ENCODE measurements at regions not wholly inside any gene's neighbourhood (a gene's known extent, or its start where the extent isn't known, plus 50 kb on each side); places are given as distances from the start of the nearest gene placed in this dataset.
"Not testable (repeated sequence)": the region's sequence is repeated elsewhere in the genome, so short reads cannot be mapped to it uniquely, and the experiment has no call there.

DNA sequence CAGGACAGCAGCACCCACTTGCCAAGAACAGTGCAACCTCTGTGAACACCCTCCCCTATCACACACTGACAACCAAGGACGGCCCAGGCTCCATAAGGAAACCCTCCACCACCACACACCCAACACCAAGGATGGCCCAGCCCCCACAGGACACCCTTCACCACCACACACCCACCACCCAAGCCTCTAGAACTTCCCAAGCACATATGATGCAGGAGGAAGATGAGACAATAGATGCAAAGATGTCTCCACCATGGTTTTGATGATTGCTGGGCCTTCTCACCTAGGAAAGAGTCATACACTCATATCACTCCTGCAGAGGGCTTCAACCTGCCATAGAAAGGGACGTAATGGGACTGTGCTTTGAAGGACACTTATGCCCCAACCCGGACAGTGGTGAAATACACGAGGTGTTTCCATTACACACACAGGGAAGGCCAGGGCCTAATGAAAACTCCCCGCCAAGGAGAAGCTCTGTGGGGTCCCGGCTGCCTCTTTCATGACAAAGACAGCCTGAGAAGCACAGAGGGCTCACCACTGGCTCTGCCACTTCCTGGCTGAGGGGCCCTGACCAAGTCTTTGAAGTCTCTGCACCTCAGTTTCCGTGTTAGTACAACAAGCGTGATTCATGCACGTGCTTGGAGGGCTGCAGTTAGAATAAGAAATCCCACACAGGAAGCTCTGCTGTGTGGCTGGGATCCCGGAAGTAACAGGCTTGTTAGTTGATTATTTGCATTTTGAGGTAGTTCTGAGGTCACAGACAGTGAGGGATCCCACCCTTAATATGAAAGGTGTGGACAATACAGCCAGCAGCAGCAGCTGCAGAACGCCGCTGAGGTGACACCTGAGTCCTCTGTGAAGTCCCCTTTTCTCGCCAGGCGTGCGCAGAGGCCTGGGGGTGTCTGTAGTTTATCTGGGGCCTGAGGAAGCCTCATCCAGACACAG, 61.9 kb upstream of the ATP12A start:
- DNase-seq: no peak
- Histone ChIP-seq H3K4me1 (ENCODE audit: control insufficient read depth, insufficient read depth, low read length) (no peaks in the 10 kb centered on the region), H3K4me3 (ENCODE audit: low read length) (no peak overlapping the region), H3K9me3 (ENCODE audit: control insufficient read depth, low read length) (no peaks in the 10 kb centered on the region), H3K27ac (ENCODE audit: low read length) (no peak overlapping the region), H3K27me3 (ENCODE audit: control insufficient read depth, insufficient read depth) (no peaks in the 10 kb centered on the region)
- WGBS: 72% methylated on average over 15 of the region's 15 CpGs
- intact Hi-C loops (cut with DNase I): no loop called here
- no peak for ATAC-seq

DNA sequence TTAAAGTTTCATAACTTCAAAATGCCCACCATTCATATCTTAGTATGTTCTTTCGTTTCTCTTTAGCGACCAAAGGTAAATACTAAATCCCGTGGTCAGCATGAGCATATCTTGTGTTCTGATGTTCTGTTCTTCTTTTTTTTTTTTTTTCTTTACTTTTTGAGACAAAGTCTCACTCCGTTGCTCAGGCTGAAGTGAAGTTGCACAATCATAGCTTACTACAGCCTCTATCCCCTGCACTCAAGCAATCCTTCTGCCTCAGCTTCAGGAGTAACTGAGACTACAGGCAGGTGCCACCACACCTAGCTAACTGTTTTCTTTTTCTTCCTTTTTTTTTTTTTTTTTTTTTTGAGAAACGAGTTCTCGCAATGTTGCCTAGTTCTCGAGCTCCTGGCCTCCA, 60.9 kb upstream of the ATP12A start:
- intact Hi-C loops (cut with DNase I): no loop called here
- WGBS: 83% methylated on average over 7 of the region's 7 CpGs
- Histone ChIP-seq H3K4me3 (ENCODE audit: low read length) (no peak overlapping the region), H3K27me3 (ENCODE audit: control insufficient read depth, insufficient read depth) (no peaks in the 10 kb centered on the region), H3K27ac (ENCODE audit: low read length) (no peak overlapping the region), H3K9me3 (ENCODE audit: control insufficient read depth, low read length) (no peaks in the 10 kb centered on the region), H3K4me1 (ENCODE audit: control insufficient read depth, insufficient read depth, low read length) (no peaks in the 10 kb centered on the region)
- ATAC-seq (no peak), DNase-seq (no peak)

DNA sequence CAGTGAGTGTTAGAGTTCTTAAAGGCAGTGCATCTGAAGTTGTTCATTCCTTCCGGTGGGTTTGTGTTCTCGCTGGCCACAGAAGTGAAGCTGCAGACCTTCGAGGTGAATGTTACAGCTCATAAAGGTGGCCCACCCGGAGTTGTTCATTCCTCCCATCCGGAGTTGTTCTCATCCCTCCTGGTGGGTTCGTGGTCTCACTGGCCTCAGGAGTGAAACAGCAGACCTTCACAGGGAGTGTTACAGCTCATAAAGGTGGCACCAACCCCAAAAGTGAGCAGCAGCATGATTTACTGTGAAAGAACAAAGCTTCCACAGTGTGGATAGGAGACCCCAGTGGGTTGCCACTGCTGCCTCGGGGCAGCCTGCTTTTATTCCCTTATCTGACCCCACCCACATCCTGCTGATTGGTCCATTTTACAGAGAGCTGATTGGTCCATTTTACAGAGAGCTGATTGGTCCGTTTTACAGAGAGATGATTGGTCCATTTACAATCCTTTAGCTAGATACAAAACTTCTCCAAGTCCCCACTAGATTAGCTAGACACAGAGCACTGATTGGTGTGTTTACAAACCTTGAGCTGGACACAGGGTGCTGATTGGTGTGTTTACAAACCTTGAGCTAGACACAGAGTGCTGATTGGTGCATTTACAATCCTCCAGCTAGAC, 57.6 kb upstream of the ATP12A start:
- ATAC-seq; intact Hi-C loops (cut with DNase I); H3K27ac ChIP-seq (ENCODE audit: low read length); H3K4me1 ChIP-seq (ENCODE audit: control insufficient read depth, insufficient read depth, low read length); DNase-seq; H3K9me3 ChIP-seq (ENCODE audit: control insufficient read depth, low read length); H3K4me3 ChIP-seq (ENCODE audit: low read length); H3K27me3 ChIP-seq (ENCODE audit: control insufficient read depth, insufficient read depth): not testable (repeated sequence)
- 95% methylated on average over 8 of the region's 8 CpGs for WGBS

DNA sequence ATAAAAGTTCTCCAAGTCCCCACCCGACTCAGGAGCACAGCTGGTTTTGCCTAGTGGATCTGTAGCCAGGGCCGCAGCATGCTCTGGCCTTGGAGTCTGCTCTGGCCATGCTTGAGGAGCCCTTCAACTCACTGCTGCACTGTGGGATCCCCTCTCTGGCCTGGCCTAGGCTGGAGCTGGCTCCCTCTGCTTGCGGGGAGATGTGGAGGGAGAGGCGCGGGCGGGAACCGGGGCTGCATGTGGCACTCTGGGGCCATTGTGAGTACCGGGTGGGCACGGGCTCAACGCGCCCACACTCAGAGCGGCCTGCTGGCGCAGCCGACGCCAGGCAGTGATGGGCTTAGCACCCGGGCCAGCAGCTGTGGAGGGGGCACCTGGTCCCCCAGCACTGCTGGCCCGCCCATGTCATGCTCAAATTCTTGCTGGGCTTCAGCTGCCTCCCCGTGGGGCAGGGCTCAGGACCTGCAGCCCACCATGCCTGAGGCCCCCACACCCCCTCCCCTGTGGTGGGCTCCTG, 57.0 kb upstream of the ATP12A start:
- Histone ChIP-seq H3K27me3 (ENCODE audit: control insufficient read depth, insufficient read depth) (no peaks in the 10 kb centered on the region), H3K27ac (ENCODE audit: low read length) (no peak overlapping the region), H3K4me1 (ENCODE audit: control insufficient read depth, insufficient read depth, low read length) (no peaks in the 10 kb centered on the region), H3K4me3 (ENCODE audit: low read length) (no peak overlapping the region), H3K9me3 (ENCODE audit: control insufficient read depth, low read length) (no peaks in the 10 kb centered on the region)
- intact Hi-C loops (cut with DNase I): no loop called here
- DNase-seq (no peak), ATAC-seq (peak in 1 of 2 donors; percentile 16)
- WGBS: 98% methylated on average over 18 of the region's 18 CpGs

DNA sequence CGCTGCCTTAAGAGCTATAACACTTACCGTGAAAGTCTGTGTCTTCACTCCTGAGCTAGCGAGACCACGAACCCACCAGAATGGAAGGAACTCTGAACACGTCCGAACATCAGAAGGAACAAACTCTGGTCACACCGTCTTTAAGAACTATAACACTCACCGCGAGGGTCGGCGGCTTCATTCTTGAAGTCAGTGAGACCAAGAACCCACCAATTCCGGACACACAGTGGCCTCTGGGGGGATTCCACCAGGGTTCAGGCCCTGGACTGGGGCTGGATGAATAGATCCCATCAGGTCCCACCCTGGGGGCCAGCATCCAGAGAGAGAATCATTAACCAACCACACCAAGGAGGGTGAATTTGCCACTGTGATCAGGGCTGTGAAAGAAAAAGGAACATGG, 55.8 kb upstream of the ATP12A start:
- Histone ChIP-seq H3K4me3 (ENCODE audit: low read length) (no peak overlapping the region), H3K9me3 (ENCODE audit: control insufficient read depth, low read length) (no peaks in the 10 kb centered on the region), H3K27ac (ENCODE audit: low read length) (no peak overlapping the region), H3K27me3 (ENCODE audit: control insufficient read depth, insufficient read depth) (no peaks in the 10 kb centered on the region), H3K4me1 (ENCODE audit: control insufficient read depth, insufficient read depth, low read length) (no peaks in the 10 kb centered on the region)
- ATAC-seq (no peak), DNase-seq (no peak)
- WGBS: 95% methylated on average over 12 of the region's 12 CpGs
- intact Hi-C loops (cut with DNase I): no loop called here

DNA sequence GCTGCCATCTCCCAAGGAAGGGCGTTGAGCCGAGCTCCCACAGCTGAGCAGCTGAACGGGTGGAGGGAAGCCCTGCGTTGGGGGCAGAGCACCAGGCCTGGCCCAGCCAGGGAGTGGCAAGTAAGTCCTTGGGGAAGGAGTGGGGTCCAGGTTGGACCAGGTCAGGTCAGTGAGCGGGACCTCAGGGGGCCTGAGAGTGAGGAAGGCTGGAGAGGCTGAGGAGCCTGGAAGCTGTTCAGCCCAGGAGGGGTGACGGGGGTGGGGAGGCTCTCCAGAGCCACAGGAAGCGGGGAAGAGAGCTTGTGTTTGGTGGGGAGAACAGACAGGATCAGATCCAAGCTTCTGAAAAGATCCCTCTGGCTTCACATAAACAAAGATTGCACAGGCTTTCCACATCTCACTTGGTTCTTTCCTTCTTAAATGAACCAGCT, 55.4 kb upstream of the ATP12A start:
- 74% methylated on average over 7 of the region's 7 CpGs for WGBS
- Histone ChIP-seq H3K27me3 (ENCODE audit: control insufficient read depth, insufficient read depth) (no peaks in the 10 kb centered on the region), H3K4me3 (ENCODE audit: low read length) (no peak overlapping the region), H3K9me3 (ENCODE audit: control insufficient read depth, low read length) (no peaks in the 10 kb centered on the region), H3K27ac (ENCODE audit: low read length) (no peak overlapping the region), H3K4me1 (ENCODE audit: control insufficient read depth, insufficient read depth, low read length) (no peaks in the 10 kb centered on the region)
- DNase-seq (peak in 1 of 3 donors; percentile 57), ATAC-seq (peak; percentile 25 to 57)
- intact Hi-C loops (cut with DNase I): no loop called here

DNA sequence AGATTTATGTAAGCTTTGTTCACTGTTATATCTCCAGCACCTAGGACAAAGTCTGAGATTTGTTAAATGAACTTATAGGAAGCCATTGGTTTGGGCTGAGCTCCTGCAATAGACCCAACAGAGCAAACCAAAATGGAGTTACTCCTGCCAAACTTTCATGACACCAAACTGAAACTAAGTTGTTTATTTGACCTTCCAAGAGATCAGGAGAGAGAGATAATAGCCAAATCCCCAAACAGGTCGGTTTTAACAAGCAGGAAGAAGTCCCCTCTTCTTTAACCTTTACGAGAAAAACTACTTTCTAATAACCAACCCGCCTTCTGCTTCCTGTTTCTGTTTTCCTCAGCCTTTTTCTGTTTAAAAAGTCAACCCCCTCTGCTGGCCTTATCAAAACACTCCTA, 54.9 kb upstream of the ATP12A start:
- ATAC-seq (no peak), DNase-seq (no peak)
- no peaks in the 10 kb centered on the region for H3K9me3 ChIP-seq (ENCODE audit: control insufficient read depth, low read length)
- H3K4me1 ChIP-seq (ENCODE audit: control insufficient read depth, insufficient read depth, low read length): no peaks in the 10 kb centered on the region
- no peak overlapping the region for H3K4me3 ChIP-seq (ENCODE audit: low read length)
- H3K27me3 ChIP-seq (ENCODE audit: control insufficient read depth, insufficient read depth): no peaks in the 10 kb centered on the region
- no peak overlapping the region for H3K27ac ChIP-seq (ENCODE audit: low read length)
- 37% methylated on average over 3 of the region's 3 CpGs for WGBS
- intact Hi-C loops (cut with DNase I): no loop called here

DNA sequence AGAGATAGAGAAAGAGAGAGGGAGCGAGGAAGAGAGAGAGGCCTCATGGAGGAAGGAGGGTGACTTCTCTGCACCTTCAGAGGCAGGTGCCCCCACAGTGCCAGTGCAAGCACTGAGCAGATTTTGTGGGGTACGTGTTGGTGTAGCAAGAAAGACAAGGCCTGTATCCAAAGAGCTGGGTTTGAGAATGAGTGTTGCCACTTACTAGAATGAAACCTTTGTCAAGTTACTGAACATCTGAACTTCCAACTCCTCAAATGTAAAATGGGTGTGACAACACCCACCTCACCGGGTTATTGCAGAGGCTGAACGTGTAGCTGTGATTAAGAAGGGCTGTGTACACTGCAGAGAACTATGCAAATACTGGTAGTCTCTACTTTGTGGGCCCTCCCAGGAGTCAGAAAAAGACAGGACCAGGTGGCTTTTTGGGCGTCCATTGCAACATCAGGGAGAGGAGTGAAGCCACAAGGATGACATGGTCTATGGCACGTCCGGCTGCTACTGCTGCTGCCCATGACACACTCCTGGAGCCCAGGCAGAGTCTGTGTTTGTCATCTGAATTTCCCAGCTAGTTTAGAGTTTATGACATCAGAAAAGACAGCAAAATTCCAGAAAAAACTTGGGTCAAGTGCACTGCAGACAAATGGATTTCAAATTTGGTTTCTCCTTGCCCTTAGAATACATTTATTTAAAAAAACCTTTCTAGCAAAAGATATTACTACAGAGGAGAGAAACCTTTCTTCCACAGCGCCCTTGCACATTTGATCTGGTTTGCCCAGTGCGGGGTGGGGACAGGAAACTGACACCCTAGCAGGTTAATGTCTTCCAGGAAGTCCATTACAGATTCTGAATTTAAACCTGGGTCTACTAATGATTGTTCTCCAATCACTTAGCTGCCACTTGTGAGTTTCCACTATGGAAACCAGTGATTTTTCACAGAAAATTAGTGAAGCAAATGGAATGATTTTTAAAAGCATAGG, 54.0 kb upstream of the ATP12A start:
- DNase-seq (no peak), ATAC-seq (no peak)
- intact Hi-C loops (cut with DNase I): no loop called here
- Histone ChIP-seq H3K4me1 (ENCODE audit: control insufficient read depth, insufficient read depth, low read length) (no peaks in the 10 kb centered on the region), H3K4me3 (ENCODE audit: low read length) (no peak overlapping the region), H3K27me3 (ENCODE audit: control insufficient read depth, insufficient read depth) (no peaks in the 10 kb centered on the region), H3K9me3 (ENCODE audit: control insufficient read depth, low read length) (no peaks in the 10 kb centered on the region), H3K27ac (ENCODE audit: low read length) (no peak overlapping the region)
- WGBS: 86% methylated on average over 9 of the region's 9 CpGs

DNA sequence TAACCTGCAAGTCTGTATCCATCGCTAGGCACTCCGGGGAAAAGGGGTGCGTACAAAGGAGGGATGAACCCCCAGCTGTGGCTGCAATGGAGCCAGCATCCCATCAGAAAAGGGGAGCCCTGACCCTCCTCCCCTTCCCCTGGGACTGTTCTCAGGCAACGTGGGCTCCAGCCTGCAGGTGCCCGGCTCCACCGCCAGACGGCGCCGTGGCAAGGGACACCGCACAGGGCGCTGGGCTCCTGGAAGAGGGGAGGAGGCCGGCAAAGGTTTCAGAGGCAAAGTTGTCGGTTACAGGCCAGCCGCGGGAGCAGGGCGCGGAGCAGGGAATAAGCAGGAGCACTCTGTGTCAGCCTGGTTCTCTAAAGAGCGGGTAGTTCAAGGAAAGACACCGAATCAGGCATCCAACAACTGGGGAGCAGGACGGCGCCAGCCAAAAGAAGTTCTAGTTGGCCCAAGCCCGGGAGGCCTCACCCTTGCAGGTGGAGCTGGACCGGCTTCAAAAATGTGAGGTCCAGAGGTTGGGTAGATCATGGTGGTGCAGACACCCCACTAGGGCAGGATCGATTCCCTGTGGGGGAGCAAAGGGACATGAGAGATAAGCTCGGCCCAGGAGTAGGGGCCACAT, 53.0 kb upstream of the ATP12A start:
- Histone ChIP-seq H3K9me3 (ENCODE audit: control insufficient read depth, low read length) (no peaks in the 10 kb centered on the region), H3K4me3 (ENCODE audit: low read length) (no peak overlapping the region), H3K4me1 (ENCODE audit: control insufficient read depth, insufficient read depth, low read length) (no peaks in the 10 kb centered on the region), H3K27ac (ENCODE audit: low read length) (no peak overlapping the region), H3K27me3 (ENCODE audit: control insufficient read depth, insufficient read depth) (no peaks in the 10 kb centered on the region)
- intact Hi-C loops (cut with DNase I): no loop called here
- ATAC-seq: peak in 1 of 2 donors; percentile 49
- 63% methylated on average over 25 of the region's 25 CpGs for WGBS
- no peak for DNase-seq

DNA sequence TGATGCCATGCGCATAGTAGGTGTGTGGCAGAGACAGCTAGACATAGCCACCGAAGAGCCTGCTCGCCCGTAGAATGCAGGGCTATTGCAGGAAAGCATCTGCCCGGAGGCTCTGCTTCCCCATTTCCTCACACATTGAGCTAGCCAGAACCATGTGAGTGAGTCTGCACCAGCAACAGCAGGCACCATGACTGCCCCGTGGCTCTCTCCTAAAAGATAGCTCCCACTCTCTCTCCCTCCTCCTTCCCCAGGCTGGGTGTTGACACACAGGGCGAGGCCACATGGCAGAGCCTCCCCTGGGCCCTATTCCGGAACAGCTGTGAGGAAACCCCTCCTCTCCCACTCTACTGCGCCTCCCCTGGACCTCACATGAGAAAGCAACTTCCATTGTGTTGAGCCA, 52.3 kb upstream of the ATP12A start:
- DNase-seq (no peak), ATAC-seq (peak; percentile 27 to 54)
- Histone ChIP-seq H3K27ac (ENCODE audit: low read length) (no peak overlapping the region), H3K27me3 (ENCODE audit: control insufficient read depth, insufficient read depth) (no peaks in the 10 kb centered on the region), H3K9me3 (ENCODE audit: control insufficient read depth, low read length) (no peaks in the 10 kb centered on the region), H3K4me1 (ENCODE audit: control insufficient read depth, insufficient read depth, low read length) (no peaks in the 10 kb centered on the region), H3K4me3 (ENCODE audit: low read length) (no peak overlapping the region)
- 64% methylated on average over 9 of the region's 9 CpGs for WGBS
- intact Hi-C loops (cut with DNase I): no loop called here
